Smooth muscle cell of the brain vasculature (primary cell): ENCODE measurements at regions not wholly inside any gene's neighbourhood (a gene's known extent, or its start where the extent isn't known, plus 50 kb on each side); places are given as distances from the start of the nearest gene placed in this dataset.
"Not testable (repeated sequence)": the region's sequence is repeated elsewhere in the genome, so short reads cannot be mapped to it uniquely, and the experiment has no call there.

Source experiments
- DNase-seq: peaks from one replicate; pipeline ENCODE4 v3.0.0-alpha.2; 2012; ENCODE audit warnings: low read depth, low spot score

DNA sequence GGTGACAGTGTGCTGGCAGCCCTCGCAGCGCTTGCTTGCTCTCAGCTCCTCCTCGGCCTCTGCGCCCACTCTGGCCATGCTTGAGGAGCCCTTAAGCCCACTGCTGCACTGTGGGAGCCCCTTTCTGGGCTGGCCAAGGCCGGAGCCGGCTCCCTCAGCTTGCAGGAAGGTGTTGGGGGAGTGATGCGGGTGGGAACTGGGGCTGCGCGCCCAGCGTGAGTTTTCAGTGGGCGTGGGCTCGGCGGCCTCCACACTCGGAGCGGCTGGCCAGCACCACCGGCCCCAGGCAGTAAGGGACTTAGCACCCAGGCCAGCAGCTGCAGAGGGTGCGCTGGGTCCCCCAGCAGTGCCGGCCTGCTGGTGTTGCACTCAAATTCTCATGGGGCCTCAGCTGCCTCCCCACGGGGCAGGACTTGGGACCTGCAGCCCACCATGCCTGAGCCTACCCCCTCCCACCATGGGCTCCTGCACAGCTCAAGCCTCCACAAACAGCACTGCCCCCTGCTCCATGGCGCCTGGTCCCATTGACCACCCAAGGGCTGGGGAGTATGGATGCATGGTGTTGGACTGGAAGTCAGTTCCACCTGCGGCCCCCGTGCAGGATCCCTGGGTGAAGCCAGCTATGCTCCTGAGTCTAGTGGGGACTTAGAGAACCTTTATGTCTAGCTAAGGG is 223.1 kb upstream of the PTPRD start:
- no peak for DNase-seq

DNA sequence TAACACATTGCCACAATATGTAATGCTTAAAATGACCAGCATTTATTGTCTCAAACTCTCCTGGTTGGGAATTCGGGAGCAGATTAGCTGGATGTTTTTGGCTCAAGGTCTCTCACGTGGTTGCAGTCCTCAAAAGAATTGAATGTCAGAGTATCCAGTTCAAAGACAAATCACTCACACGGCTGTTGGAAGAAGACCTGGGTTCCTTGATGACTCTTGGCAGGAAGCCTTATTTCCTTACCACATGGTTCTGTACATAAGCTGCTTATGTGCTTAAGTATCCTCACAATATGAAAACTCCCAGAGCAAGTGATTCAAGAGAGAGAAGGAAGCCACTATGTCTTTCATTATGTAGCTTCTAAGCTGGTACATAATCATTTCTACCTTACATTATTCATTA is 230.3 kb upstream of the PTPRD start:
- no peak for DNase-seq

DNA sequence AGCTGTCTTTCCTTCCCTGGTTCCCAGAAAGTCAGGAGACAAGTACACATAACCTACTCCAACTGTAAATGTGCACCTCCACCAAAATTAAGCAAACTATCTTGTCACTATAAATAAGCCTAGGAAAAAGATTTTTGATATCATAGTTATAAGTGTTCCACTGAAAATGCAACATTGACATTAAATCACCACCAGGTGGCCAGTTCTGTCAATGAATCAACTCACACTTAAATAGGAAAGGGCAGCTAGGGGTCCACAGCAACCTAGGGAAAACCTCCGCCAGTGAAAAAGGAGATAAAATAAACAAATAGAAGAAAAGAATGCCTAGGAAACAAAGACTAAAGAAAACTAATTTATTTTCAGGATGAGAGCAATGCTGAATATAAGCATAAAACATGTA is 243.0 kb upstream of the PTPRD start:
- DNase-seq, result no peak

DNA sequence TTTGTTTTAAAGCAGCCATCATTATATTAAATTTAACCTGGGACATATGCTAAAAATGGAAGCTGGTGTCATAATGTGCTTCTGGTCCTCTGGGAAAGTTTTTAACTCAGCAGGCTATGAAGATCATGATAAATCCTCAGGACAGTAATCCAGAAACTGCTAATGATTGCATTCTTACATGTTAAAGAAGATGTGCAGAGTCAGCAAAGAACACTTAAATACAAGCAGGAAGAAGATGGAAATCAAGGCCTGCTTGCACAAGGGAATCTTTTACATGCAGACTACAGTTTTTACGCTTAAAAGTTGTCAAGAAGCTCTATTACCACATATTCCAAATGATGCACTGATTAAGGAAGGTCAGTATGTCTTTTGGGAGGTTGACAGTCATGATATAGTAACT is 246.0 kb upstream of the PTPRD start:
- DNase-seq, result no peak

DNA sequence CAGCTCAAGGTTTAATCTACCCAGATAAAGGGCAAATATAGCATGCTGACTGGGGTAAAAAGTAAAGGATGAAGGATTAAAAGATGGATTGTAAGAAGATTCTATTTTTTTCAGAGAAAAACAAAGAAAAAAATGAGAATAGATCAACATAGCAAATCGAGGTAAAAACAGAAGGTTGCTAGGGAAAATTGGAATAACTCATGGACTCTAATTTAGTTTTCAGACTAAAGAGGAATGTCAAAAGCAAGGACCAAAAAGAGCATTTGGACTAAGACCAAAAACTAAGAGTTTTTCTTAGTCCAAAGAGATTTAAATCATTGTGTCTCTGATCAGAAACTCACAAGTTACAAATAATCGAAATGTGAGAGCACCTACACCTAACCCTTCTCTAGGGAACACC is 250.7 kb upstream of the PTPRD start:
- DNase-seq, result no peak

DNA sequence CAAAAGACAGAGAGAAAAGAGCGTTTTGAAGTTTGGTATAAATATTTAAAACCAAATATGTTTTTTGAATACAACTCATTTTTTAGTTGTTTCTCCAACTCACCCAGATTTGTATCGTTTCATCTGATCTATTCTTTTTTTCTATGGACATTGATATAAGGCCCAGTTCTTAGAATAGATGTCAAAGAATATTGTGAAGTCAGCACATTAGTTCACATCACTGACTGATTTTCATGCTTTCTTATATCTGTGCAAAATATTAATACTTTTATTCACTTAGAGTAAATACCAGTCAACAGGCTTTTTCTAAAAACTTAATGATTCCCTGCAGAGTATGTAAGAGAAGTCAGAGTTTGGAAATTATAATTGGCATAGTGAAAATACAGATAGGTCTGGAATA is 254.4 kb upstream of the PTPRD start:
- no peak for DNase-seq

DNA sequence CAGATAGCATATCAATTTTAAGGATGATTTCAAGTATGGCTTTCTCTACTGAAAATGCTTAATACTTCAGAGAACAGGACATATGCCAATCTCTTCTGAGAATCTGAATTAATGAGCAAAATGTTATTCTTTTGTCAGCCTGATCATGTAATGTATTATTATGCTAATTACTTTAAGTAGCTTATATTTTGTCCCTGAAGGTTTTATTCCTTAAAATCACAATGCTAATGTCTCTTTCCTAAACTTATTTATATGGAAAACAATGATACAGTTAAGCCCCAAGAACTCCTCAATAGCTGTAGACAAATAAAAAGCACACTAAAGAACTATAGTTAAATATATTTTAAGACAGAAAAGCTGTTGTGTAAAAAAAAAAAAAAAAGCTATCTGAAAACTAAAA is 256.9 kb upstream of the PTPRD start:
- no peak for DNase-seq

DNA sequence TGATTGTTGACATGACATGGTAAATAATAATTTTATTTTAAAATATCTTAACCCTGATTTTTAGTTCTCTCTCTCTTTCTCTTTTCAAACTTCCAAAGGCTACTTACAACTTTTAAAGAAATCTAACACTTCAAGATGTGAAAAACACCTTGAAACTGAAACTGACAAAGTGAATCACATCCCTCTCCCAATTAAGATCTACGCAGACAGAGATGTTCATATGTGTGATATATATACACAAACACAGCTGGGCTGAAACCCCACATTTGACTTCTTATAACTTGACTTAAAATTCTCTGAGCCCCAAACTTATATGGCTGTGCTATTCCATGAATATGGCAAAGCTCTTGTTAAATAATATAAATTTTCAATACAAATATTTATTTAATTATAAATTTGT is 261.2 kb upstream of the PTPRD start:
- no peak for DNase-seq

DNA sequence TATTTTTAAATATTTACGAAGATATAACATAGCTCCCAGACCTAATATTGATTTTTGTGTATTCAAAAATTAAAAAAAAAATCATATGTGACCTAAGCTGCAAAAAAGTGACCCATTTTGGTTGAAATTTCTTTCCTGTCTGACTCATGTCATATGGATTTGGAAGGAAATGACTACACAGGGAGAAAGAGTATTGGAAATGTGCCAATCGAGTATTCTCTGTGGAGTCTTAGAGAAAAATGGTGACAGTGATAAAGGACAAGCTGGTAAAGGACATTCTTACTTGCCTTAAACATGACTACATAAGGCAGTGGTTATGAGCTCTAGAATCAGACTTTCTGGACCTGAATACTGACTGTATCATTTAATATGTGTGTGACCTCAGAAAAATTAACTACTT is 262.9 kb upstream of the PTPRD start:
- no peak for DNase-seq

DNA sequence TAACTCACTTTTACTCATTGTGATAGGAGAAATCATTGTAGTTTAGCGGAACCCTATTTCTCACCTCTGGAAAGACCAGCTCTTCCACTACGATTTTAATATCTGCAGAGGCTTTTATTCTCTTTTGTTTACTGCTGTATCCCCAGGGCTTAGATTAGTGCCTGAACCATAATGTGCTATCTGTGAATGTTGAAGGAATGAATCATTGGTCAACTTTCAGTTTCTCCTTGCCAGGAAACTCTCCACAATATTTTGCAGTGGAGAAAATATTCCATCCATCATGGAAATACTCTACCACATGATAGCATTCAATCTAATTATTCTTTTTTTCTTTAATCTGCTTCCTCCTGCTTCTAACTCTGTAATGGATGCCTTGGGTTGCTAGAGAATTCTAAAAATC is 263.5 kb upstream of the PTPRD start:
- no peak for DNase-seq

DNA sequence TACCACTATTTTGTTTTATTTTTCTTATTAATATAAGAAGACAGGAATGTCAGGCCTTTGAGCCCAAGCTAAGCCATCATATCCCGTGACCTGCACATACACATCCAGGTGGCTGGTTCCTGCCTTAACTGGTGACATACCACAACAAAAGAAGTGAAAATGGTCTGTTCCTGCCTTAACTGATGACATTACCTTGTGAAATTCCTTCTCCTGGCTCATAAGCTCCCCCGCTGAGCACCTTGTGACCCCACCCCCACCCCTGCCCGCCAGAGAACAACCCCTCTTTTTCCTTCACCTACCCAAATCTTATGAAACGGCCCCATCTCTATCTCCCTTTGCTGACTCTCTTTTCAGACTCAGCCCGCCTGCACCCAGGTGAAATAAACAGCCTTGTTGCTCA is 277.5 kb upstream of the PTPRD start:
- not testable (repeated sequence) for DNase-seq

DNA sequence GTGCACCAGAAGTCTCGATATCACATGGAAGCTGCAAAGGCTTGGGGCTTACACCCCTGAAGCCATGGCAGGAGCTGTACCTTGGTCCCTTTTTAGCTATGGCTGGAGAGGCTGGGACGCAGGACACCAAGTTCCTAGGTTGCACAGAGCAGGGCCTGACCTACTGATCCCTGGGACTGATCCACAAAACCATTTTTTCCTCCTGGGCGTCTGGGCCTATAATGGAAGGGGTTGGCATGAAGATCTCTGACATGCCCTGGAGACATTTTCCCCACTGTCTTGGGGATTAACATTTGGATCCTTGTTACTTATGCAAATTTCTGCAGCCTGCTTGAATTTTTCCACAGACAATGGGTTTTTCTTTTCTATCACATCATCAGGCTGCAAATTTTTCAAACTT is 286.7 kb upstream of the PTPRD start:
- DNase-seq, result no peak

DNA sequence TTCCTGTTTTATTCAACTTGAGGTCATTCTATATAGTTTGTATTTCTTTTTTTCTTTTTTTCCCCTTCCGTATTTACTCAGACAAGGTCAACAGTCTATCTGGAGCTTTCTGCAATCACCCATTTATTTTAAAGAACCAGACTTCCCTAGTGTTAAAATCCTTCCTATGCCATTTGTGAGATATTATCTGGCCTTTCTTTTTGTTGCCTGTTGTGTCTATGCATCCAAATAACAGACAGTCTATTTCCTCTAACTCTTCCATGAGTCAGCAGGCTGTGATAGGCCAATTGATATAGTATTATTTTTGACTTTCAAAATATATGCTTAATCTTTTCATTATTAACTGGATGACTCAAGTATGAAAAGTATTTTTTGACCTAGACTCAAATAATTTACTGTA is 291.2 kb upstream of the PTPRD start:
- DNase-seq, result no peak

DNA sequence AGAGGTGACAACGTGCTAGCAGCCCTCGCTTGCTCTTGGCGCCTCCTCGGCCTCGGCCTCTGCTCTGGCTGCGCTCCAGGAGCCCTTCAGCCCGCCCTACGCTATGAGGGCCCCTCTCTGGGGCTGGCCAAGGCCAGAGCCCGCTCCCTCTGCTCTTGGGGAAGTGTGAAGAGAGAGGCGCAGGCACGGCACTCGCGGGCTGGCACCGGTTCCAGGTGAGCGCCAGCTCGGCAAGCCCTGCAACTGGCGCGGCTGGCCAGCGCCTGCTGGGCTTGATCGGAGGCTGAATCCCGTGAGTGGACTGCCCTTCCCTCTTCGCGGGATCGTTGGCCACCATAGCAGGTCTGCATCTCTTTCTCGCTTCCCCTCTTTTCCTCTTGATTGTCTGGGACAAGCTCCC is 298.0 kb upstream of the PTPRD start:
- DNase-seq, result no peak

DNA sequence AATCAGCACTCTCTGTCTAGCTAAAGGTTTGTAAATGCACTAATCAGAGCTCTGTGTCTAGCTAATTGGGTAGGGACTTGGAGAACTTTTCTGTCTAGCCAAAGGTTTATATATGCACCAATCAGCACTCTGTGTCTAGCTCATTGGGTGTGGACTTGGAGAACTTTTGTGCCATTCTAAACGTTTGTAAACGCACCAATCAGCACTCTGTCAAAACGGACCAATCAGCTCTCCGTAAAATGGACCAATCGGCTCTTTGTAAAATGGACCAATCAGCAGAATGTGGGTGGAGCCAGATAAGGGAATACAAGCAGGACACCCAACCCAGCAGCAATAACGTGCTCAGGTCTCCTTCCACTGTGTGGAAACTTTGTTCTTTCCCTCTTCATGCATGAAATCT is 298.6 kb upstream of the PTPRD start:
- DNase-seq, result no peak

DNA sequence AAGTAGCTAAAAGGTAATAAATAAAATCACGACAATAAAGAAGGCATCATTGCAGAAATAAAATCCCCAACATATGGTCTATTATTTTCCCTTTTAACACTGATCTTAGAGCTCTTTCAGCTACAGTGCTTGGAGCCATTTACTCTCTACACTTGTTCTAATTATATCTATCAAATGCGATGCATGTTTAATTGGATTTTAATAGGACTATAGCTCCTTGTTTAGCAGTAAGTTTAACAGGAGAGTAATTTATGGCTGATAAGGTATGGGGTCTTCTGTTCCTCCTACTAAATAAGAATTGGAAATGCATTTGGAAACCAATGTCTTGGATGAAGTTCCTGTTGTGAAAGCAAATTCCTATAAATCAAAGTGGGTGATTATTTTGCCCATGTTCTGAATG is 304.2 kb upstream of the PTPRD start:
- DNase-seq, result no peak

DNA sequence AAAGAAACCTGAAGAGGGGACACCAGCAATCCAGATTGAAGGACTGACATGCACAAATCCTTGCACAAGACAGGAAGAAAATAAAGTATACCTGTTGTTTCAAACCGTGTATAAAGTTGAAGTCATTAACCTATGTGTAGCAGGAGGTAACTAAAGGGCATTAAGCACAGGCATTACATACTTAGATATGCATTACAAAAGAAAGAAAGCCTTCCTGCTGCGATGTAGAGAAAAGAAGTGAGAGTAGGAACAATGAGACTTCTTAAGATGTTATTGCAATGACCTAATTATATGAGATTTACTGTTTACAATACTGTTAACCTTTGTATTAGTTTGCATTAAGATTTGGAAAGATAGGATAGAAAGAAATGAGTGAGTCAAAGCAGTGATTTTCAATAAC is 308.9 kb upstream of the PTPRD start:
- DNase-seq, result no peak

DNA sequence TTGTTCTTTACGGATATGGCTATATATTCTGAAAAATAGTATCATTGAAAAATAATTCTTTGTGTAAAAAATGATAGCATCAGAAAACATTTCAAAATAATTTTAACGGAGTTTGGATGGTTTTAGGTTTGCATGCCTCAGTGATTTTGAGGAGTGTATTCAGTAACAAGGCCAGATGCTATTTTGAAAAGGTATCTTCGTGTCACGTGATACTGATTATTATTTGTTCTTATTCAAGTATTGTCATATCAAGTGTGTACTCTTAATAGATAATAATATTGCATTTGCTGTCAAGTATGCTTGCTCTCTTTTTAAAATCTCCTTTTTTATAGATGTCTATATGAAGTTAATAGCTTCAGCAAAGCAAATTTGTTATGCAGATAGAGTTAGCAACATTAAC is 313.1 kb upstream of the PTPRD start:
- no peak for DNase-seq

DNA sequence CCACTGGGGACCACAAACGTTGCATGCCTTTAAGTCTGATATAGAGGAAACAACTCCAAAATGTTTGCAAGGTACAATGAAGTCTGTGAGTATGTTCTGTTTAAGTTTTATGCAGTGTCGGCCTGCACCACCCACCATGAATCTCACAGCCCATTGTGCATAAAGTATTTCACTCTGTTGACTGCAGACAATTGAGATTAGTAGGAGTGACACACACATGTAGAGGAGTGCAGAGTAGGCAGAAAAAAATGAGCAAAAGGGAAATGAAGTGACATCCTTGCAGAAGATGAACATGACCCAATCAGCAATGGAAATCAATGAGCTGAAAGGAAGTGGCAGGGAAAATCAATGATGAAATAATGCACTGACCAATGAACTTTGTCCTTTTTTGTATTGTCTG is 315.6 kb upstream of the PTPRD start:
- no peak for DNase-seq

DNA sequence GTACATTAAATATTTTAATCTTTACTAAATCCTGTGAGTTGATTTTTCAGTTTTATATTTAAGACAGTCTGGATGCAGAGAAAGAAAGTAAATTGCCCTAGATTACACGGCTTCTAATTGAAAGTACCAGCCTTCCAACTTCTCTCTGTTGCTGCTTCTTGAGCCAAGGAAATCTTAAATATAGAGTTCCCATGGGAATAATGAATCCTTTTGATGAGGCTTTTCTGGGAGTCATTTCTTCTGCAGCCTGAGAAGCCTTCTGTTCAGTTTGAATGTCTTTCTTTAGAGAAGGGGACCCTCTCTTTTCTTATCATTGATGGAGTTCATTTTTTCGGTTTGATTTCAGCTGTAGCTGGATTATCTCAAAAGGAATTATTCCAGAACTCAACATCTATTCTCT is 317.3 kb upstream of the PTPRD start:
- no peak for DNase-seq

DNA sequence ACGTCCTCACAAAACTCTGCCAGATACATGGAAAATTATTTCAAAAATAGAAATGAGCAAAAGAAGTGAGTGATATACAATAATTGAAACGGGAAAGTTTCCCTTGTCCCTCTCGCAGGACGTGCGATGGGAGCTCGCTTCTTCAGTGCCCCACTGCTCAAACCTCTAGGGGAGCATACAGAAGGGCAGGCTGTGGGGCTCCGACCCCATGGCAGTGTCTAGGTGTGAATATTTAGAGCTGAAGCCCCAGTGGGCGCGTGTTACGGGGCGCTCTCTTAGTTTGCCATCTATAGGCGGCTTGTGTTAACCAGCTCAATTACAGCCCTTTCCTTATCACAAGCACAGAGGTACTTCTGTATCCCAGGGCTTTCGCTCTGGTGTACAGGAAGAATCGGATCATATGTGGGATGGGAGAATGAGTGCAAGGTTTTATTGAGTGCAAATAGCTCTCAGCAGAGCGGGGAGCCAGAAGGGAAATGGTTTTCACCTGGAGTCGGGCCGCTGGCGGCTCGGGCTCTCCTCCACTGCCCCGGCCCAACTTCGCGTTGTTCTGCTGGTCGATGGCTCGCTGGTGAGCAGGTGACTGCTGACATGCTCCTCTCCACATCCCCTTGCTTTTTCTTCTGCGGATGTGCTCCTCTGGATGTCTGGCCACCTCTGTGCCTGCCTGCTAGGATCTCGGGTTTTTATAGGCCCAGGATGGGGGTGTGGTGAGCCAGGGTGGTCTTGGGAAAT is 334.0 kb upstream of the PTPRD start:
- no peak for DNase-seq

DNA sequence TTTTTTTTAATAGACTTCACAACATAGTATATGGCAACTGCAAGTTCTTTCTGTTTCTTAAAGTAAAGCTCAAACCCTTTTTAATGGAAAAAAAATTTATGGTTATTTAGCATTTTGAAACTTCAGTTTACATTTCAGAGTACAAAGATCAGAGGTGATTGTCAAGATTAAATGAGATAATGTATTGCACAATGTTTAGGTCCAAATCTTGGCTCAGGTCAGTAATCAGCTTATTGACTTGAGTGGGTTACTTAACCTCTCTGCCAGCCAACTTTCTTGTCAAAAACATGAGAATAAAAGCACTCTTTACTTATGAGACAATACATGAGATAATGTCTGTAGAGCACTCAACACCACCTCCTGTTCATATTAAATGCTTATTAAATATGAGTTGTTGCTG is 345.1 kb upstream of the PTPRD start:
- DNase-seq, result no peak

DNA sequence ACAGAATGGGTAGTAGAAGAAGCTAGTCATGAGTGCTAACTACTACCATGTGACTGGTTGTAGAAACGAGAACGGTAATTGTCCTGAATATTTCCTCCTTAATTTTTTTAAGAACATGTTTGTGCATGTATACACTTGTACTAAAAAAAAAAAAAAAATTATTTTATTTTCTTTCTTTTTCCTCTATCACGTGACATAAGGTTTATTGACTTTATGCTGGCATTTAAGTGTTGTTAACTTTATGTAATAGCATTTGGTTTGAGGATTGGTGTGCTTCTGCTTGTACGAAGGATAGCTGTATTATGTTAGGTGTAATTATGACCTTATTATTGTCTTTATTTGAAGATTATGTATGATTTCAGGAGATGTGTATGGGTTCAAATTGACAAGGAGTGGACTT is 349.1 kb upstream of the PTPRD start:
- no peak for DNase-seq

DNA sequence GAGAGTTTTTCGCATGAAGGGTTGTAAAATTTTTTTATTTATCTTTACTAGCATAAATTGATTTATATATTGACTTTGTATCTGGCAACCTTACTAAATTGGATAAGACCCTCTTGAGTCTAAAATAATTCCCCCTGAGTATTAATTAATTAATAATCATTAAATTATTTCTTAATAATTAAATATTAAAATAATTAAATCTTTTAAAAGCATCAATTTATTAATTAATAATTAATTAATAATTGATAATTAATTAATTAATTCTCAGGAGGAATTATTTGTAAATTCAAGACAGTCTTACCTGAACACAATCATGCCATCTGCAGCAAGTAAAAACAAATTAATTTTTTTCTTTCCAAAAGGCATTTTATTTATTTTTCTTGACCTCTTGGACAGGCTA is 370.4 kb upstream of the PTPRD start:
- no peak for DNase-seq
